Pancreas (tissue), 10 donors: ENCODE measurements at regions not wholly inside any gene's neighbourhood (a gene's known extent, or its start where the extent isn't known, plus 50 kb on each side); places are given as distances from the start of the nearest gene placed in this dataset.

Experiments used
- ATAC-seq, 4 donors: fragments of 200-7000 bp; cut with Tn5 transposase; one replicate each; pipeline versions ENCODE4 v1.8.0 to v1.9.1; 2020; ENCODE audit warnings: mild to moderate bottlenecking in 4 of 4, moderate library complexity in 4 of 4
- DNase-seq, 6 donors: peaks; one replicate each; pipeline ENCODE4 v3.0.0-alpha.2; 2020
- FAIRE-seq: peaks from 2 replicates; lab custom pipeline; 2012; peaks lifted over from hg19 to GRCh38; lab: Jason Lieb, UNC
- H3K27ac ChIP-seq, 4 donors: fragments of 200-600 bp; sonication (generic); 1 replicate in 3 of 4; 2 replicates in 1 of 4; pipeline versions ENCODE4 v1.5.0 to v1.8.0; 2020
- H3K27me3 ChIP-seq, 4 donors: fragments of 200-600 bp; one replicate each; pipeline ENCODE4 v1.8.0; 2021
- H3K36me3 ChIP-seq, 3 donors: fragments of 200-600 bp; sonication (generic) in 1 of 3; one replicate each; pipeline versions ENCODE4 v1.5.0 to v1.8.0; 2020 to 2021
- H3K4me1 ChIP-seq, 3 donors: fragments of 200-600 bp; one replicate each; pipeline ENCODE4 v1.8.0; 2021
- H3K4me3 ChIP-seq, 4 donors: fragments of 200-600 bp; sonication (generic) in 2 of 4; one replicate each; pipeline versions ENCODE4 v1.5.0 to v1.8.0; 2020 to 2021
- H3K9me3 ChIP-seq, 4 donors: fragments of 200-600 bp; one replicate each; pipeline ENCODE4 v1.8.0; 2021
- CTCF ChIP-seq, 4 donors: fragments of 200-600 bp; sonication (generic) in 3 of 4; IDR thresholded peaks; one replicate each; pipeline versions ENCODE4 v1.5.0 to v1.8.0; 2021; ENCODE audit warnings: antibody characterized with exemption in 4 of 4
- WGBS, 2 donors: extraction: QIAGEN DNeasy Blood & Tissue Kit; methylation state at CpG; one replicate each; pipeline ENCODE4 v1.1.7; 2013; 5-methylcytosine and 5-hydroxymethylcytosine counted together
- intact Hi-C, 3 donors: fragments of 100-400 bp; cut with DNase I; formaldehyde crosslinking; loops; one replicate each; pipeline versions ENCODE4 v1.11.1 to v1.14.2; 2022
- donor health status: healthy with polysubstance abuse.
- donor health status: DM: no; HTN: no; CAD: no; lungs with moderate emphysema.
- donor health status: DM: no; HTN: no; CAD: no.
- donor health status: control.
- donor health status: control.
- donor health status: Bipolar disorder and iron deficiency.
- donor health status: DM: yes; HTN: yes; CAD: no.
- donor health status: DM: no; HTN: no; CAD: no.
- donor health status: DM: no; HTN: no; CAD: no.
- donor health status: DM: yes; HTN: yes; CAD: no.

DNA sequence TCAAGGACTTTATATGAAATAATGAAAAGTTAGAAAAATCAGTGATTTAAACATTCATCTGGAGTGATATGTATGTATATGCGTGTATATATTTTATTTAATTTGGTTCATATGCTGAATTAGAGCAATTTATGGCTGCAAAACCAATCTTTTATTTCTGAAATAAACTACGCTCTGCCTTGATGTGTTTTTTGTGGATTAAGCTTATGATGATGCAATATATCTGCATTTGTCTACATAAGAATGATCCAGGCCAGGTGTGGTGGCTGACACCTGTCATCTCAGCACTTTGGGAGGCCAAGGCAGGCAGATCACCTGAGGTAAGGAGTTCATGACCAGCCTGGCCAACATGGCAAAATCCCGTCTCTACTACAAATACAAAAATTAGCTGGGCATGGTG lies 1842.3 kb upstream of the CDH6 start:
- TF ChIP-seq CTCF (IDR thresholded peaks at IDR 0.05) = no peak
- H3K36me3 ChIP-seq = no peaks in the 10 kb centered on the region
- 55 to 73% methylated on average over 3 of the region's 3 CpGs for WGBS, 2 donors
- no peak for FAIRE-seq
- DNase-seq = no peak
- no peak overlapping the region for H3K4me3 ChIP-seq
- H3K27ac ChIP-seq = no peak overlapping the region
- intact Hi-C loops = no loop called here
- no peak for ATAC-seq
- H3K27me3 ChIP-seq = no peaks in the 10 kb centered on the region
- no peaks in the 10 kb centered on the region for H3K4me1 ChIP-seq
- no peaks in the 10 kb centered on the region for H3K9me3 ChIP-seq

DNA sequence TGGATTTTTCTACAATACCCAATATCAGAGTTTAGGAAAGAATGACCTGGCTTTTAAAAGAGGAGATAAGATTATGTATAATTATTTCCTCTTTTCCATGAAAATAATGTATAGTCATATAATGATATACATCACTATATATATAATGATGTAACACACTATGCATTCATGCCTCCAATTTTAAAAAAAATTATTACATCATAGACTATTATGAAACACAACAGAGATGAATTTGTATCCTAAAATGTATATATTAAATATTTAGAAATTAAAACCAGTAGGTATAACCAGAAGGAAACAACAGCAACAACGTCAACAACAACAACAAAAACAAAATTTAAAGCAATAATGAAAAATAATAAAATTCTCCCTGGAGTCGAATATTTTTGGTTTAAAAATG lies 1856.5 kb upstream of the CDH6 start:
- no peaks in the 10 kb centered on the region for H3K9me3 ChIP-seq
- H3K36me3 ChIP-seq = no peaks in the 10 kb centered on the region
- TF ChIP-seq CTCF (IDR thresholded peaks at IDR 0.05) = no peak
- H3K27me3 ChIP-seq = no peaks in the 10 kb centered on the region
- 45 to 58% methylated on average over 2 of the region's 2 CpGs for WGBS, 2 donors
- intact Hi-C loops = no loop called here
- DNase-seq (no peak), FAIRE-seq (no peak), ATAC-seq (no peak)
- no peak overlapping the region for H3K4me3 ChIP-seq
- no peak overlapping the region for H3K27ac ChIP-seq
- no peaks in the 10 kb centered on the region for H3K4me1 ChIP-seq

- Histone ChIP-seq H3K4me3 (no peak overlapping the region), H3K9me3 (no peaks in the 10 kb centered on the region), H3K4me1 (no peaks in the 10 kb centered on the region), H3K36me3 (no peaks in the 10 kb centered on the region), H3K27me3 (no peaks in the 10 kb centered on the region), H3K27ac (no peak overlapping the region)
- no peak for FAIRE-seq
- ATAC-seq = no peak
- intact Hi-C loops = no loop called here
- DNase-seq = no peak
- no peak for TF ChIP-seq CTCF (IDR thresholded peaks at IDR 0.05)
Observed at GRCh38 chr5:29321591-29321990, 1871.9 kb upstream of the CDH6 start.

DNA sequence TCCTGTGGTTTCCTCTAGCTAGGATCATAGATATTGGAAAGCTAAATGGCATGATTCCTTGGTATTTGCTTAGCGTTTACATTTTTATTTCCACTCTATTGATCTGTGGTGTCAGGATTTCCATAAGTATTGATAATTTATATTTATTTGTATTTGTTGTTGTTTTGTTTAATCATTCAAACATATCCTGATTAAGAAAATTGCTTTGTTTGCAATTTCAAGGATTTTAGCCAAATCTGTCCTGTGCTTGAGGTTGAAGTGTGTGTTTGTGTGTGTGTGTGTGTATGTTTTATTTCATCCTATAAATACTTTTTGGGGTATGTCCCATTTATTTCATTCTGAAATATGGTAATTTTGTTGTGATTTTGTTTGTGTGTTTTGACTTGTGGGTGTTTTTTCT lies 1884.1 kb upstream of the CDH6 start:
- 71 to 96% methylated on average over 1 of the region's 1 CpG for WGBS, 2 donors
- Histone ChIP-seq H3K36me3 (no peaks in the 10 kb centered on the region), H3K4me3 (no peak overlapping the region), H3K27ac (no peak overlapping the region), H3K4me1 (no peaks in the 10 kb centered on the region), H3K9me3 (no peaks in the 10 kb centered on the region), H3K27me3 (no peaks in the 10 kb centered on the region)
- intact Hi-C loops = no loop called here
- FAIRE-seq = no peak
- no peak for TF ChIP-seq CTCF (IDR thresholded peaks at IDR 0.05)
- ATAC-seq = no peak
- DNase-seq = no peak

GRCh38 chr5:29307478-29307877 lies 1886.0 kb upstream of the CDH6 start:
- H3K27ac ChIP-seq = no peak overlapping the region
- WGBS, 2 donors = 30 to 35% methylated on average over 3 of the region's 3 CpGs
- TF ChIP-seq CTCF (IDR thresholded peaks at IDR 0.05) = no peak
- no peak for DNase-seq
- intact Hi-C loops = no loop called here
- no peak for ATAC-seq
- no peaks in the 10 kb centered on the region for H3K9me3 ChIP-seq
- no peaks in the 10 kb centered on the region for H3K36me3 ChIP-seq
- H3K27me3 ChIP-seq = no peaks in the 10 kb centered on the region
- H3K4me1 ChIP-seq = no peaks in the 10 kb centered on the region
- FAIRE-seq = no peak
- H3K4me3 ChIP-seq = no peak overlapping the region
